Esophagus (tissue), 2 donors: ENCODE measurements at regions not wholly inside any gene's neighbourhood (a gene's known extent, or its start where the extent isn't known, plus 50 kb on each side); places are given as distances from the start of the nearest gene placed in this dataset.
"Not testable (repeated sequence)": the region's sequence is repeated elsewhere in the genome, so short reads cannot be mapped to it uniquely, and the experiment has no call there.

Source experiments
- H3K27ac ChIP-seq, 2 donors: one replicate each; pipeline ENCODE4 v1.5.1; 2013; ENCODE audit warnings: low read depth in 2 of 2, mild to moderate bottlenecking in 2 of 2, inconsistent platforms in 1 of 2, low read length in 1 of 2, moderate library complexity in 1 of 2
- H3K27me3 ChIP-seq, 2 donors: one replicate each; pipeline ENCODE4 v1.6.1; 2013; ENCODE audit warnings: low read length in 2 of 2, control low read depth in 1 of 2, mild to moderate bottlenecking in 1 of 2; ENCODE audit not compliant: insufficient read depth in 2 of 2, control insufficient read depth in 1 of 2
- H3K36me3 ChIP-seq, 2 donors: one replicate each; pipeline ENCODE4 v1.6.1; 2013; ENCODE audit warnings: low read length in 1 of 2; ENCODE audit not compliant: control insufficient read depth in 2 of 2, insufficient read depth in 2 of 2
- H3K4me1 ChIP-seq, 2 donors: one replicate each; pipeline ENCODE4 v1.6.1; 2013; ENCODE audit warnings: low read length in 1 of 2; ENCODE audit not compliant: control insufficient read depth in 2 of 2, insufficient read depth in 2 of 2
- H3K4me3 ChIP-seq, 2 donors: one replicate each; pipeline ENCODE4 v1.5.1; 2013; ENCODE audit warnings: low read length in 2 of 2, mild to moderate bottlenecking in 2 of 2, low read depth in 1 of 2, moderate library complexity in 1 of 2
- H3K9me3 ChIP-seq, 2 donors: one replicate each; pipeline ENCODE4 v1.6.1; 2013; ENCODE audit warnings: mild to moderate bottlenecking in 2 of 2, low read depth in 1 of 2, low read length in 1 of 2, moderate library complexity in 1 of 2; ENCODE audit not compliant: control insufficient read depth in 2 of 2, insufficient read depth in 1 of 2
- WGBS, 2 donors: extraction: QIAGEN DNeasy Blood & Tissue Kit; methylation state at CpG; one replicate each; pipeline ENCODE4 v1.1.7; 2013; 5-methylcytosine and 5-hydroxymethylcytosine counted together
- donor health status: healthy with polysubstance abuse.
- donor health status: Bipolar disorder and iron deficiency.

GRCh38 chr7:356087-356486, 66.1 kb downstream of the FOXL3 start:
- no peaks in the 10 kb centered on the region for H3K36me3 ChIP-seq
- WGBS, 2 donors: 59 to 74% methylated on average over 5 of the region's 5 CpGs

GRCh38 chr7:356691-357462, 66.9 kb downstream of the FOXL3 start:
- Histone ChIP-seq H3K9me3 (peaks cover 3% of the 10 kb centered on the region in 2 donors), H3K4me3 (no peak overlapping the region), H3K4me1 (peaks cover 3 to 19% of the 10 kb centered on the region in 2 donors), H3K27ac (peak overlapping the region in 1 of 2 donors; percentile 17), H3K27me3 (no peaks in the 10 kb centered on the region), H3K36me3 (no peaks in the 10 kb centered on the region)
- 72% methylated on average over 24 of the region's 24 CpGs for WGBS, 2 donors

More at GRCh38 chr7:356087-356486, 66.1 kb downstream of the FOXL3 start:
- Histone ChIP-seq H3K9me3 (peaks cover 3% of the 10 kb centered on the region in 2 donors), H3K4me1 (peaks cover 3 to 17% of the 10 kb centered on the region in 2 donors), H3K27me3 (no peaks in the 10 kb centered on the region), H3K27ac (no peak overlapping the region), H3K4me3 (no peak overlapping the region)

DNA sequence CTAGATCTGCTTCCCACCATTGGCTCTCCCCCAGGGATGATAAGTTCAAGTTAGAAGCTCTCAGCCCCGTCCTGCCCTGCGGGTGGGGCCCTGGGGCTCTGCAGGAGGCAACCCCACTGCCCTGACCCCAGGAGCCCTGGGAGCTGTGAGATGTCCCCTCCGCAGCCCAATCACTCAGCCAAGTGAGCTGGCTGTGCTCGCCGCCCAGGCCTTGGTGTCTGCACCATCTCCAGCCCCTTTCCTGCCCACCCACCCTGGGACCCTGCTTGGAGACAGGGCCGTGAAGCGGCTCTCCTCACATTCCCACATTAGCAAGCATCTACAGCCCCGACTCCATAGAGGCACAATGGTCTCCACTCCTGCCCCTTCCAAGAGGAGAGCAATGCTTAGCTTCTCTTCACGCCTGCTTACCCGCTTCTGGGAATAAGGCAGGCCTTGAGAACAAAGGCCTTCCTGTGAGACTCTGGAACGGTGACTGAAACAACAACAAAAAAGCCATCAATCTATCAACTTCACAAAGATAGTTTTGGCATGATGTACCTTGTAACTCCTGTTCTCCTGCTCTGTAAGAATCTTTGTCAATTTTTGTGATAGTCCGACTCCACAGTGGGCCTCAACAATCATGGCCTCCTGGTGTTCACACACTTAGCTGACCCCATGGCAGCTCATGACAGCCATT, 67.7 kb downstream of the FOXL3 start:
- no peaks in the 10 kb centered on the region for H3K36me3 ChIP-seq
- H3K27me3 ChIP-seq: no peaks in the 10 kb centered on the region
- no peak overlapping the region for H3K4me3 ChIP-seq
- 41 to 58% methylated on average over 11 to 12 of the region's 12 CpGs for WGBS, 2 donors
- peaks cover 3% of the 10 kb centered on the region in 2 donors for H3K9me3 ChIP-seq
- peak overlapping the region; percentile 17 to 48 for H3K27ac ChIP-seq
- peaks cover 3 to 19% of the 10 kb centered on the region in 2 donors for H3K4me1 ChIP-seq

- no peak overlapping the region for H3K4me3 ChIP-seq
- H3K4me1 ChIP-seq: peaks cover 3 to 21% of the 10 kb centered on the region in 2 donors
- H3K27ac ChIP-seq: peak overlapping the region in 1 of 2 donors; percentile 26
- WGBS, 2 donors: 93 to 96% methylated on average over 1 of the region's 1 CpG
- peaks cover 3% of the 10 kb centered on the region in 2 donors for H3K9me3 ChIP-seq
- H3K36me3 ChIP-seq: no peaks in the 10 kb centered on the region
- no peaks in the 10 kb centered on the region for H3K27me3 ChIP-seq
Observed at GRCh38 chr7:358352-358751, 68.4 kb downstream of the FOXL3 start.

GRCh38 chr7:359226-359765, 69.3 kb downstream of the FOXL3 start:
- Histone ChIP-seq H3K27ac (no peak overlapping the region), H3K4me1 (peaks cover 3 to 21% of the 10 kb centered on the region in 2 donors), H3K36me3 (no peaks in the 10 kb centered on the region), H3K27me3 (no peaks in the 10 kb centered on the region), H3K9me3 (peaks cover 3% of the 10 kb centered on the region in 2 donors), H3K4me3 (no peak overlapping the region)
- 67 to 73% methylated on average over 18 to 19 of the region's 19 CpGs for WGBS, 2 donors

- no peaks in the 10 kb centered on the region for H3K27me3 ChIP-seq
- no peak overlapping the region for H3K27ac ChIP-seq
- no peak overlapping the region for H3K4me3 ChIP-seq
- peaks cover 3% of the 10 kb centered on the region in 2 donors for H3K9me3 ChIP-seq
- H3K36me3 ChIP-seq: no peaks in the 10 kb centered on the region
- 41 to 52% methylated on average over 23 to 25 of the region's 25 CpGs for WGBS, 2 donors
- peaks cover 3 to 21% of the 10 kb centered on the region in 2 donors for H3K4me1 ChIP-seq
Observed at GRCh38 chr7:359766-360361, 69.9 kb downstream of the FOXL3 start.

GRCh38 chr7:360454-361100, 70.6 kb downstream of the FOXL3 start:
- peaks cover 3% of the 10 kb centered on the region in 2 donors for H3K9me3 ChIP-seq
- H3K4me1 ChIP-seq: peaks cover 3 to 21% of the 10 kb centered on the region in 2 donors
- no peak overlapping the region for H3K27ac ChIP-seq
- no peaks in the 10 kb centered on the region for H3K36me3 ChIP-seq
- H3K27me3 ChIP-seq: no peaks in the 10 kb centered on the region
- WGBS, 2 donors: 79 to 85% methylated on average over 39 of the region's 39 CpGs
- no peak overlapping the region for H3K4me3 ChIP-seq

DNA sequence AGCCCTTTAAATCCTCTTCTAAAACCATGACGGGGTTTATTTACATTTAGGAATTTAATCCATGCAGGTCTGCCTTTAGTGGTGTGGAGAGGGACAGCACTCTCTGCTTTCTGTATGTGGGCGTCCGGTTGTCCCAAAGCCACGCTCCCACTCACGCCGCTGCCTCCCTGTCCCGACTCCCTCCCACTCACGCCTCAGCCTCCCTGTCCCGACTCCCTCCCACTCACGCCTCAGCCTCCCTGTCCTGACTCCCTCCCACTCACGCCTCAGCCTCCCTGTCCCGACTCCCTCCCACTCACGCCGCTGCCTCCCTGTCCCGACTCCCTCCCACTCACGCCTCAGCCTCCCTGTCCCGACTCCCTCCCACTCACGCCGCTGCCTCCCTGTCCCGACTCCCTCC, 71.2 kb downstream of the FOXL3 start:
- H3K36me3 ChIP-seq, H3K27me3 ChIP-seq, H3K27ac ChIP-seq, H3K4me3 ChIP-seq, H3K9me3 ChIP-seq: not testable (repeated sequence)
- WGBS, 2 donors: 80% methylated on average over 12 to 15 of the region's 20 CpGs
- peaks cover 3 to 21% of the 10 kb centered on the region in 2 donors for H3K4me1 ChIP-seq
